ENCODE measurements at regions not wholly inside any gene's neighbourhood (a gene's known extent, or its start where the extent isn't known, plus 50 kb on each side); places are given as distances from the start of the nearest gene placed in this dataset.

DNA sequence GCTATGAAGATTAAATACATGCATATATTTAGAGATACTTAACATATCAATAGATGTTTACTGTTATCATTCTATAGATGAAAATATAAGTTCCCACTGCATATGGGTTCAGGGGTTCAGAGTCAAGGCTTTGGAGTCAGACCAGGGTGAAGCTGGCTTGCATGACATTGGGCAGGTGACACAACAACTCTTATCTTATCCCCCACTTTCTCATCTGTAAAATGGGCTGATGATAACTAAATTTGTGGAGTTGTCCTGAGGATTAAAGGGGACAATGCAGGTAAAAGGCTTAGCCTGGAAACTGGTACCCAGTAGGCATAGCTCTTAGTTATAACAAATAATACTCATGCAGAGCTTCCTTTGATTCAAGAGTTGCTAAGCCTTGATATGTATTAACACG is 72.6 kb upstream of the BRINP1 start:
- no peaks in the 10 kb centered on the region for H3K4me1 ChIP-seq (ENCODE audit: insufficient read depth, low read length, severe bottlenecking)
- no peaks in the 10 kb centered on the region for H3K79me2 ChIP-seq (ENCODE audit: insufficient read depth, low read length)
- no peak overlapping the region for H2AFZ ChIP-seq (ENCODE audit: low read length)
- H3K27ac ChIP-seq (ENCODE audit: low read depth, low read length, poor library complexity, severe bottlenecking): no peak overlapping the region
- H4K20me1 ChIP-seq (ENCODE audit: insufficient read depth, low read length): no peaks in the 10 kb centered on the region
- H3K9me2 ChIP-seq (ENCODE audit: low read depth, low read length): no peaks in the 10 kb centered on the region
- H3K27me3 ChIP-seq (ENCODE audit: insufficient read depth, low read length): no peaks in the 10 kb centered on the region
- H3K9ac ChIP-seq (ENCODE audit: low read length): no peak overlapping the region
- H3K4me3 ChIP-seq (ENCODE audit: low read depth, low read length, poor library complexity, severe bottlenecking): no peak overlapping the region
- no peaks in the 10 kb centered on the region for H3K9me3 ChIP-seq (ENCODE audit: low read length)
- H3K36me3 ChIP-seq (ENCODE audit: insufficient read depth, low read length): no peaks in the 10 kb centered on the region
- no peak overlapping the region for H3K4me2 ChIP-seq (ENCODE audit: low read length)
- TF ChIP-seq, protein P1, sequence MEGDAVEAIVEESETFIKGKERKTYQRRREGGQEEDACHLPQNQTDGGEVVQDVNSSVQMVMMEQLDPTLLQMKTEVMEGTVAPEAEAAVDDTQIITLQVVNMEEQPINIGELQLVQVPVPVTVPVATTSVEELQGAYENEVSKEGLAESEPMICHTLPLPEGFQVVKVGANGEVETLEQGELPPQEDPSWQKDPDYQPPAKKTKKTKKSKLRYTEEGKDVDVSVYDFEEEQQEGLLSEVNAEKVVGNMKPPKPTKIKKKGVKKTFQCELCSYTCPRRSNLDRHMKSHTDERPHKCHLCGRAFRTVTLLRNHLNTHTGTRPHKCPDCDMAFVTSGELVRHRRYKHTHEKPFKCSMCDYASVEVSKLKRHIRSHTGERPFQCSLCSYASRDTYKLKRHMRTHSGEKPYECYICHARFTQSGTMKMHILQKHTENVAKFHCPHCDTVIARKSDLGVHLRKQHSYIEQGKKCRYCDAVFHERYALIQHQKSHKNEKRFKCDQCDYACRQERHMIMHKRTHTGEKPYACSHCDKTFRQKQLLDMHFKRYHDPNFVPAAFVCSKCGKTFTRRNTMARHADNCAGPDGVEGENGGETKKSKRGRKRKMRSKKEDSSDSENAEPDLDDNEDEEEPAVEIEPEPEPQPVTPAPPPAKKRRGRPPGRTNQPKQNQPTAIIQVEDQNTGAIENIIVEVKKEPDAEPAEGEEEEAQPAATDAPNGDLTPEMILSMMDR (IDR thresholded peaks at IDR 0.05; ENCODE audit: low read length): no peak
- TF ChIP-seq EZH2 (IDR thresholded peaks at IDR 0.05; ENCODE audit: borderline replicate concordance, low read length): no peak
- H3F3A ChIP-seq (ENCODE audit: insufficient read depth, low read length): no peaks in the 10 kb centered on the region

DNA sequence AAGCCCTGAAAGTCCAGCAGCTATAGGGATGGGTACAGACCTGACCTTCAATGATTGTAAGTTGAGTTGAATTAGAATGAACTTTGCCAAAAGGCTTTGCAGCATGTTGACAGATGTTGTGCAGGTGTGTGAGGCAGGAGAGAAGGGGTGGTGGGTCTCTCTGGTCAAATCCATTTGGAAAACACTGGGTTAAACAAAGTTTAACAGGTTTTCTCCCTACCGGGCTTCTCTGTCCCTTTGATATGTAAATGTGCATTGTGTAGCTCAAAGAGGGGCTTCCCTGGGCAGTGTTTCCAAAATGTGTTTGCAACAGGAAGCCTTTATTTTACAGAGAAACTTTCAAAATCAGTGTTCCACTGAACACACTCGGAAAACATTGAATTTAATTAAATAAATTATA is 72.1 kb upstream of the BRINP1 start:
- H3K79me2 ChIP-seq (ENCODE audit: insufficient read depth, low read length): no peaks in the 10 kb centered on the region
- no peaks in the 10 kb centered on the region for H3K9me3 ChIP-seq (ENCODE audit: low read length)
- H3K9me2 ChIP-seq (ENCODE audit: low read depth, low read length): no peaks in the 10 kb centered on the region
- H3K27ac ChIP-seq (ENCODE audit: low read depth, low read length, poor library complexity, severe bottlenecking): no peak overlapping the region
- H3K4me1 ChIP-seq (ENCODE audit: insufficient read depth, low read length, severe bottlenecking): no peaks in the 10 kb centered on the region
- H3K36me3 ChIP-seq (ENCODE audit: insufficient read depth, low read length): no peaks in the 10 kb centered on the region
- H4K20me1 ChIP-seq (ENCODE audit: insufficient read depth, low read length): no peaks in the 10 kb centered on the region
- TF ChIP-seq, protein P1 (IDR thresholded peaks at IDR 0.05; ENCODE audit: low read length): no peak
- TF ChIP-seq EZH2 (IDR thresholded peaks at IDR 0.05; ENCODE audit: borderline replicate concordance, low read length): no peak
- no peak overlapping the region for H3K4me3 ChIP-seq (ENCODE audit: low read depth, low read length, poor library complexity, severe bottlenecking)
- no peaks in the 10 kb centered on the region for H3K27me3 ChIP-seq (ENCODE audit: insufficient read depth, low read length)
- no peaks in the 10 kb centered on the region for H3F3A ChIP-seq (ENCODE audit: insufficient read depth, low read length)
- no peak overlapping the region for H3K4me2 ChIP-seq (ENCODE audit: low read length)
- H2AFZ ChIP-seq (ENCODE audit: low read length): no peak overlapping the region
- no peak overlapping the region for H3K9ac ChIP-seq (ENCODE audit: low read length)

DNA sequence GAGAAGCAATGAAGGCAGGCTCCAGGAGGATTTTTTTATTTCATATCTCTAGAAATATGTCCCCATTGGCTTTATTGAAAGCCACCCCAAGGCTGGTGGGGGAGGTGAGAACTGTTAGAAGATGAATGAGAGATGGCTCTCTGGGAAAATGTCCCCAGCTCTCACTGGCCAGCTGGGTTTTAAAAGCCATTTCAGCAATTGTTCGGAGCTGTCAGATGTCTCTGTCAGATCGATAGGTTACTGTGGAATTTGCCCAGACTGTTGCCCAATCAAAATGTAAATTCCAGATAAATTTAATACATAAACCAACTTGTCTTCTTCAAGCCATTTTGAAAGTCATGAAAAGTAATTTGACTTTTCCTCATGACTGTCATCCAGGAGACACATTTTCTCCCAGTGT is 67.0 kb upstream of the BRINP1 start:
- no peak for TF ChIP-seq EZH2 (IDR thresholded peaks at IDR 0.05; ENCODE audit: borderline replicate concordance, low read length)
- TF ChIP-seq, protein P1 (IDR thresholded peaks at IDR 0.05; ENCODE audit: low read length): no peak
- Histone ChIP-seq H3K9me3 (ENCODE audit: low read length) (no peaks in the 10 kb centered on the region), H3K9ac (ENCODE audit: low read length) (no peak overlapping the region), H2AFZ (ENCODE audit: low read length) (no peak overlapping the region), H4K20me1 (ENCODE audit: insufficient read depth, low read length) (no peaks in the 10 kb centered on the region), H3K27ac (ENCODE audit: low read depth, low read length, poor library complexity, severe bottlenecking) (no peak overlapping the region), H3K36me3 (ENCODE audit: insufficient read depth, low read length) (no peaks in the 10 kb centered on the region), H3K4me3 (ENCODE audit: low read depth, low read length, poor library complexity, severe bottlenecking) (no peak overlapping the region), H3K4me1 (ENCODE audit: insufficient read depth, low read length, severe bottlenecking) (no peaks in the 10 kb centered on the region), H3F3A (ENCODE audit: insufficient read depth, low read length) (no peaks in the 10 kb centered on the region), H3K79me2 (ENCODE audit: insufficient read depth, low read length) (no peaks in the 10 kb centered on the region), H3K9me2 (ENCODE audit: low read depth, low read length) (no peaks in the 10 kb centered on the region), H3K4me2 (ENCODE audit: low read length) (no peak overlapping the region), H3K27me3 (ENCODE audit: insufficient read depth, low read length) (no peaks in the 10 kb centered on the region)

Data from OCI-LY1 (cell line).